HepG2 (cell line): ENCODE measurements at regions not wholly inside any gene's neighbourhood (a gene's known extent, or its start where the extent isn't known, plus 50 kb on each side); places are given as distances from the start of the nearest gene placed in this dataset.

Experiments used
- ARNT ChIP-seq: fragments of 450-650 bp; IDR thresholded peaks from 2 replicates; pipeline ENCODE4 v1.6.1; 2017
- ATF7-NPFF ChIP-seq: sonication (generic); formaldehyde crosslinking; IDR thresholded peaks from 2 replicates; pipeline ENCODE4 v1.8.1; 2023; ENCODE audit warnings: mild to moderate bottlenecking, low read depth, missing genetic modification reagents, moderate library complexity
- BHLHE40 ChIP-seq: IDR thresholded peaks from 2 replicates; pipeline ENCODE4 v1.6.1; 2011; ENCODE audit warnings: low read length, improper control_type of control experiment
- FOXK2 ChIP-seq: fragments of 450-650 bp; IDR thresholded peaks from 2 replicates; pipeline ENCODE4 v1.6.1; 2016
- MEIS1 ChIP-seq: sonication (generic); formaldehyde crosslinking; IDR thresholded peaks from 2 replicates; pipeline ENCODE4 v1.9.0; 2021; ENCODE audit warnings: mild to moderate bottlenecking, missing genetic modification reagents, moderate library complexity, borderline replicate concordance
- MTA1 ChIP-seq: sonication (generic); formaldehyde crosslinking; IDR thresholded peaks from 2 replicates; pipeline ENCODE4 v1.4.0; 2020; ENCODE audit warnings: missing genetic modification reagents, mild to moderate bottlenecking, borderline replicate concordance
- PCBP2 ChIP-seq: fragments of 200-400 bp; formaldehyde crosslinking; optimal IDR thresholded peaks from 2 replicates; pipeline ENCODE3; 2018; ENCODE audit warnings: low read length, low read depth; ENCODE audit not compliant: poor library complexity, severe bottlenecking
- RBAK ChIP-seq: sonication (generic); formaldehyde crosslinking; IDR thresholded peaks from 2 replicates; pipeline ENCODE4 v1.5.1; 2020; ENCODE audit warnings: mild to moderate bottlenecking, missing genetic modification reagents
- RCOR2 ChIP-seq: IDR thresholded peaks from 2 replicates; pipeline ENCODE4 v1.6.1; 2016; ENCODE audit warnings: missing biosample characterization, missing genetic modification reagents
- SMC3 ChIP-seq: IDR thresholded peaks from 2 replicates; pipeline ENCODE4 v1.6.1; 2011; ENCODE audit warnings: low read length, improper control_type of control experiment
- SOX6 ChIP-seq, 2 experiments: fragments of 450-650 bp in 1 of 2; sonication (generic) in 1 of 2; formaldehyde crosslinking in 1 of 2; IDR thresholded peaks; 2 replicates each; pipeline versions ENCODE4 v1.4.0 to v1.6.1; 2017 to 2020; ENCODE audit warnings: antibody characterized with exemption in 1 of 2, mild to moderate bottlenecking in 1 of 2, missing genetic modification reagents in 1 of 2
- SP4 ChIP-seq: sonication (generic); formaldehyde crosslinking; IDR thresholded peaks from 2 replicates; pipeline ENCODE4 v1.8.1; 2023; ENCODE audit warnings: mild to moderate bottlenecking, missing genetic modification reagents
- U2AF2 ChIP-seq: fragments of 200-400 bp; formaldehyde crosslinking; IDR thresholded peaks from 2 replicates; pipeline ENCODE4 v1.6.1; 2017; ENCODE audit warnings: low read depth, mild to moderate bottlenecking, low read length
- ZMYM3 ChIP-seq: sonication (generic); formaldehyde crosslinking; IDR thresholded peaks from 2 replicates; pipeline ENCODE4 v1.5.1; 2020; ENCODE audit warnings: mild to moderate bottlenecking, missing genetic modification reagents
- ZNF138 ChIP-seq: sonication (generic); formaldehyde crosslinking; IDR thresholded peaks from 2 replicates; pipeline ENCODE4 v1.5.0; 2020; ENCODE audit warnings: mild to moderate bottlenecking, low read depth, missing genetic modification reagents
- ZNF253 ChIP-seq: sonication (generic); formaldehyde crosslinking; IDR thresholded peaks from 2 replicates; pipeline ENCODE4 v1.8.0; 2022; ENCODE audit warnings: mild to moderate bottlenecking, missing genetic modification reagents, borderline replicate concordance
- ZNF615 ChIP-seq: sonication (generic); formaldehyde crosslinking; IDR thresholded peaks from 2 replicates; pipeline ENCODE4 v1.5.0; 2020; ENCODE audit warnings: mild to moderate bottlenecking, missing genetic modification reagents, borderline replicate concordance
- ZNF619 ChIP-seq: sonication (generic); formaldehyde crosslinking; IDR thresholded peaks from 2 replicates; pipeline ENCODE4 v1.4.0; 2020; ENCODE audit warnings: mild to moderate bottlenecking, missing genetic modification reagents
- ZNF691 ChIP-seq: sonication (generic); formaldehyde crosslinking; IDR thresholded peaks from 2 replicates; pipeline ENCODE4 v1.4.0; 2020; ENCODE audit warnings: missing genetic modification reagents, low read depth, mild to moderate bottlenecking, borderline replicate concordance
- ZNF704 ChIP-seq: sonication (generic); formaldehyde crosslinking; IDR thresholded peaks from 2 replicates; pipeline ENCODE4 v1.8.1; 2023; ENCODE audit warnings: mild to moderate bottlenecking, inconsistent platforms, moderate library complexity, missing genetic modification reagents, borderline replicate concordance
- ZNF790 ChIP-seq: sonication (generic); formaldehyde crosslinking; IDR thresholded peaks from 2 replicates; pipeline ENCODE4 v1.8.0; 2022; ENCODE audit warnings: missing genetic modification reagents, mild to moderate bottlenecking, borderline replicate concordance
- ZNF891 ChIP-seq: sonication (generic); formaldehyde crosslinking; IDR thresholded peaks from 2 replicates; pipeline ENCODE4 v1.5.0; 2020; ENCODE audit warnings: mild to moderate bottlenecking, missing genetic modification reagents
- ZSCAN25 ChIP-seq: sonication (generic); formaldehyde crosslinking; IDR thresholded peaks from 2 replicates; pipeline ENCODE4 v1.8.0; 2022; ENCODE audit warnings: mild to moderate bottlenecking, missing genetic modification reagents
- TF ChIP-seq, protein P1 (sequence below): IDR thresholded peaks from 2 replicates; pipeline ENCODE4 v1.6.1; 2016; ENCODE audit warnings: missing biosample characterization, missing genetic modification reagents, low read depth
- TF ChIP-seq, protein P2 (sequence below): sonication (generic); formaldehyde crosslinking; IDR thresholded peaks from 2 replicates; pipeline ENCODE4 v1.5.0; 2020; ENCODE audit warnings: mild to moderate bottlenecking, missing genetic modification reagents

DNA sequence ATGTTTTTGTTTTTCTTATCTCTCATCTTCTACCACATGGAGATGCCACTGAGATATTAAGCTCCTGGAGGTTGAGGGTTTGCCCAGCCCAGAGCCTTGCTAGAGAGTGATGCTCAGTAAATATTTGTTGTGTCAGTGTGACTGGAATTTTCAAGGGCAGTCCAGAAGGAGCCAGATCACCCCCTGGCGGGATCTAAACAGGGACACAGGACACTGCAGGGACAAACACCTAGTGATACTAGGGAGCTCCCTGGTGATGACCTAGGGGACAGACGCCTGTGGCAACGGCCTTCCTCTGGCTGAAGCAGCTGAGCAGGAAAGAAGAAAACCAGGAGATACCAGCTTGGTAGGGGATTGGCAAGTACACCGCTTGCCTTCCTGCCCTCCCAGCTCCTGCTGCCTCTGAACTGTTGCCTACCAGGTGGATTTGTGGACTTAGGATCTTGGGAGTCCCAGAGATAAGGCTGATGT, 714.4 kb upstream of the TBX3 start (continued):
- TF ChIP-seq, protein P1, sequence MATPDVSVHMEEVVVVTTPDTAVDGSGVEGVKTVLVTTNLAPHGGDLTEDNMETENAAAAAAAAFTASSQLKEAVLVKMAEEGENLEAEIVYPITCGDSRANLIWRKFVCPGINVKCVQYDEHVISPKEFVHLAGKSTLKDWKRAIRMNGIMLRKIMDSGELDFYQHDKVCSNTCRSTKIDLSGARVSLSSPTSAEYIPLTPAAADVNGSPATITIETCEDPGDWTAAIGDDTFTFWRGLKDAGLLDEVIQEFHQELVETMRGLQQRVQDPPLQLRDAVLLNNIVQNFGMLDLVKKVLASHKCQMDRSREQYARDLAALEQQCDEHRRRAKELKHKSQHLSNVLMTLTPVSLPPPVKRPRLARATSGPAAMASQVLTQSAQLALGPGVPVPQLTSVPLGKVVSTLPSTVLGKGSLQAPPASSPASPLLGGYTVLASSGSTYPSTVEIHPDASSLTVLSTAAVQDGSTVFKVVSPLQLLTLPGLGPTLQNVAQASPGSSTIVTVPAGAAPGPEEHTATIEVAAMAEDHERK (CRISPR knock-in tag) = no peak
- no peak for TF ChIP-seq ATF7-NPFF
- peak; percentile 40; the same call in 1 of the 2 replicates for TF ChIP-seq MEIS1 (CRISPR knock-in tag)
- TF ChIP-seq RCOR2 (CRISPR knock-in tag) = peak; percentile 64
- no peak for TF ChIP-seq ARNT
- TF ChIP-seq PCBP2 = no peak
- TF ChIP-seq MTA1 (CRISPR knock-in tag) = no peak
- no peak for TF ChIP-seq FOXK2
- TF ChIP-seq ZNF790 = no peak
- no peak for TF ChIP-seq ZNF704
- no peak for TF ChIP-seq ZNF138 (CRISPR knock-in tag)
- no peak for TF ChIP-seq ZMYM3
- TF ChIP-seq RBAK (CRISPR knock-in tag) = no peak
- TF ChIP-seq BHLHE40 = no peak
- peak; percentile 100 for TF ChIP-seq SMC3
- no peak for TF ChIP-seq U2AF2
- no peak for TF ChIP-seq ZNF619
- no peak for TF ChIP-seq SOX6 (IDR thresholded peaks at IDR 0.05)
- TF ChIP-seq SOX6 (CRISPR knock-in tag; IDR thresholded peaks at IDR 0.05) = peak; percentile 69
- TF ChIP-seq SP4 (CRISPR knock-in tag) = no peak
- no peak for TF ChIP-seq ZNF615 (CRISPR knock-in tag)
- TF ChIP-seq ZNF891 (CRISPR knock-in tag) = no peak
- peak; percentile 81 for TF ChIP-seq ZSCAN25 (CRISPR knock-in tag)
- TF ChIP-seq ZNF691 = 0 out of 2 replicates have a peak, but pooled peaks have one; percentile 76
- TF ChIP-seq, protein P2, sequence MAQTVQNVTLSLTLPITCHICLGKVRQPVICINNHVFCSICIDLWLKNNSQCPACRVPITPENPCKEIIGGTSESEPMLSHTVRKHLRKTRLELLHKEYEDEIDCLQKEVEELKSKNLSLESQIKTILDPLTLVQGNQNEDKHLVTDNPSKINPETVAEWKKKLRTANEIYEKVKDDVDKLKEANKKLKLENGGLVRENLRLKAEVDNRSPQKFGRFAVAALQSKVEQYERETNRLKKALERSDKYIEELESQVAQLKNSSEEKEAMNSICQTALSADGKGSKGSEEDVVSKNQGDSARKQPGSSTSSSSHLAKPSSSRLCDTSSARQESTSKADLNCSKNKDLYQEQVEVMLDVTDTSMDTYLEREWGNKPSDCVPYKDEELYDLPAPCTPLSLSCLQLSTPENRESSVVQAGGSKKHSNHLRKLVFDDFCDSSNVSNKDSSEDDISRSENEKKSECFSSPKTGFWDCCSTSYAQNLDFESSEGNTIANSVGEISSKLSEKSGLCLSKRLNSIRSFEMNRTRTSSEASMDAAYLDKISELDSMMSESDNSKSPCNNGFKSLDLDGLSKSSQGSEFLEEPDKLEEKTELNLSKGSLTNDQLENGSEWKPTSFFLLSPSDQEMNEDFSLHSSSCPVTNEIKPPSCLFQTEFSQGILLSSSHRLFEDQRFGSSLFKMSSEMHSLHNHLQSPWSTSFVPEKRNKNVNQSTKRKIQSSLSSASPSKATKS (CRISPR knock-in tag) = no peak
- TF ChIP-seq ZNF253 (CRISPR knock-in tag) = no peak
